Activated T-helper 17 cell treated with anti-CD3 and anti-CD28 coated beads, Interleukin-2, amount 50 U/mL, for 72 hours (primary cell): ENCODE measurements at regions not wholly inside any gene's neighbourhood (a gene's known extent, or its start where the extent isn't known, plus 50 kb on each side); places are given as distances from the start of the nearest gene placed in this dataset.
"Not testable (repeated sequence)": the region's sequence is repeated elsewhere in the genome, so short reads cannot be mapped to it uniquely, and the experiment has no call there.

ENCODE experiments used
- ATAC-seq: fragments of 150-1000 bp; cut with Tn5 transposase; replicated peaks from 2 replicates; pipeline ENCODE4 v1.10.0; 2021; ENCODE audit warnings: mild to moderate bottlenecking, moderate library complexity
- H3K27ac Mint-ChIP-seq: one replicate; pipeline ENCODE4 v1.8.0; 2022; ENCODE audit warnings: mixed read lengths
- H3K27me3 Mint-ChIP-seq: one replicate; pipeline ENCODE4 v1.8.0; 2022; ENCODE audit warnings: mixed read lengths
- H3K36me3 Mint-ChIP-seq: one replicate; pipeline ENCODE4 v1.8.0; 2022; ENCODE audit warnings: low read depth, mild to moderate bottlenecking, mixed read lengths
- H3K4me1 Mint-ChIP-seq: one replicate; pipeline ENCODE4 v1.8.0; 2022; ENCODE audit warnings: mixed read lengths
- H3K4me3 Mint-ChIP-seq: one replicate; pipeline ENCODE4 v1.8.0; 2022; ENCODE audit warnings: mild to moderate bottlenecking, mixed read lengths
- H3K9me3 Mint-ChIP-seq: one replicate; pipeline ENCODE4 v1.8.0; 2022; ENCODE audit warnings: mixed read lengths

GRCh38 chr5:92713335-92713743 is 867.7 kb downstream of the NR2F1-AS1 start:
- H3K9me3 Mint-ChIP-seq: no peaks in the 10 kb centered on the region
- H3K36me3 Mint-ChIP-seq: no peaks in the 10 kb centered on the region
- H3K27me3 Mint-ChIP-seq: no peaks in the 10 kb centered on the region
- H3K4me1 Mint-ChIP-seq: no peaks in the 10 kb centered on the region
- H3K4me3 Mint-ChIP-seq: no peak overlapping the region
- no peak for ATAC-seq
- no peak overlapping the region for H3K27ac Mint-ChIP-seq

GRCh38 chr5:92711956-92712355 is 869.1 kb downstream of the NR2F1-AS1 start:
- Mint-ChIP-seq H3K36me3 (no peaks in the 10 kb centered on the region), H3K27ac (no peak overlapping the region), H3K4me3 (no peak overlapping the region), H3K27me3 (no peaks in the 10 kb centered on the region), H3K4me1 (no peaks in the 10 kb centered on the region), H3K9me3 (no peaks in the 10 kb centered on the region)
- no peak for ATAC-seq

GRCh38 chr5:92704590-92704989 is 876.4 kb downstream of the NR2F1-AS1 start:
- Mint-ChIP-seq H3K36me3 (no peaks in the 10 kb centered on the region), H3K27ac (no peak overlapping the region), H3K9me3 (no peaks in the 10 kb centered on the region), H3K4me3 (no peak overlapping the region), H3K4me1 (no peaks in the 10 kb centered on the region), H3K27me3 (no peaks in the 10 kb centered on the region)
- no peak for ATAC-seq

GRCh38 chr5:92703976-92704375 is 877.0 kb downstream of the NR2F1-AS1 start:
- Mint-ChIP-seq H3K4me3 (no peak overlapping the region), H3K9me3 (no peaks in the 10 kb centered on the region), H3K27ac (no peak overlapping the region), H3K36me3 (no peaks in the 10 kb centered on the region), H3K4me1 (no peaks in the 10 kb centered on the region), H3K27me3 (no peaks in the 10 kb centered on the region)
- no peak for ATAC-seq

GRCh38 chr5:92695123-92696003 is 885.7 kb downstream of the NR2F1-AS1 start:
- Mint-ChIP-seq H3K36me3 (no peaks in the 10 kb centered on the region), H3K4me1 (no peaks in the 10 kb centered on the region), H3K9me3 (peaks cover 6% of the 10 kb centered on the region), H3K27me3 (no peaks in the 10 kb centered on the region), H3K4me3 (no peak overlapping the region), H3K27ac (no peak overlapping the region)
- ATAC-seq: no peak

GRCh38 chr5:92694067-92694466 is 887.0 kb downstream of the NR2F1-AS1 start:
- Mint-ChIP-seq H3K4me3 (no peak overlapping the region), H3K27me3 (no peaks in the 10 kb centered on the region), H3K9me3 (peaks cover 6% of the 10 kb centered on the region), H3K4me1 (no peaks in the 10 kb centered on the region), H3K36me3 (no peaks in the 10 kb centered on the region), H3K27ac (no peak overlapping the region)
- ATAC-seq: no peak

- H3K36me3 Mint-ChIP-seq, H3K4me3 Mint-ChIP-seq, ATAC-seq, H3K27me3 Mint-ChIP-seq, H3K4me1 Mint-ChIP-seq, H3K27ac Mint-ChIP-seq, H3K9me3 Mint-ChIP-seq: not testable (repeated sequence)
Observed at GRCh38 chr5:92691955-92692354, 889.1 kb downstream of the NR2F1-AS1 start.

GRCh38 chr5:92687821-92688722 is 892.9 kb downstream of the NR2F1-AS1 start:
- no peaks in the 10 kb centered on the region for H3K36me3 Mint-ChIP-seq
- no peak for ATAC-seq
- H3K27ac Mint-ChIP-seq: no peak overlapping the region

GRCh38 chr5:92678640-92679039 is 902.4 kb downstream of the NR2F1-AS1 start:
- H3K36me3 Mint-ChIP-seq: no peaks in the 10 kb centered on the region
- no peaks in the 10 kb centered on the region for H3K4me1 Mint-ChIP-seq
- H3K27me3 Mint-ChIP-seq: no peaks in the 10 kb centered on the region
- peaks cover 5% of the 10 kb centered on the region for H3K9me3 Mint-ChIP-seq
- ATAC-seq: no peak
- no peak overlapping the region for H3K4me3 Mint-ChIP-seq
- H3K27ac Mint-ChIP-seq: no peak overlapping the region

More at GRCh38 chr5:92687821-92688722, 892.9 kb downstream of the NR2F1-AS1 start:
- Mint-ChIP-seq H3K9me3 (peaks cover 16% of the 10 kb centered on the region), H3K4me3 (no peak overlapping the region), H3K27me3 (no peaks in the 10 kb centered on the region), H3K4me1 (no peaks in the 10 kb centered on the region)

GRCh38 chr5:92676215-92677165 is 904.5 kb downstream of the NR2F1-AS1 start:
- Mint-ChIP-seq H3K4me3 (no peak overlapping the region), H3K4me1 (no peaks in the 10 kb centered on the region), H3K36me3 (no peaks in the 10 kb centered on the region), H3K27me3 (no peaks in the 10 kb centered on the region), H3K27ac (no peak overlapping the region), H3K9me3 (no peaks in the 10 kb centered on the region)
- ATAC-seq: no peak

GRCh38 chr5:92674321-92674720 is 906.7 kb downstream of the NR2F1-AS1 start:
- no peaks in the 10 kb centered on the region for H3K4me1 Mint-ChIP-seq
- ATAC-seq: no peak
- H3K27me3 Mint-ChIP-seq: no peaks in the 10 kb centered on the region
- no peaks in the 10 kb centered on the region for H3K9me3 Mint-ChIP-seq
- no peak overlapping the region for H3K27ac Mint-ChIP-seq
- H3K4me3 Mint-ChIP-seq: no peak overlapping the region
- no peaks in the 10 kb centered on the region for H3K36me3 Mint-ChIP-seq

- H3K9me3 Mint-ChIP-seq: peaks cover 8% of the 10 kb centered on the region
- H3K4me1 Mint-ChIP-seq: no peaks in the 10 kb centered on the region
- H3K27me3 Mint-ChIP-seq: no peaks in the 10 kb centered on the region
- no peak for ATAC-seq
- no peak overlapping the region for H3K4me3 Mint-ChIP-seq
- H3K27ac Mint-ChIP-seq: no peak overlapping the region
- no peaks in the 10 kb centered on the region for H3K36me3 Mint-ChIP-seq
Observed at GRCh38 chr5:92665506-92665905, 915.5 kb downstream of the NR2F1-AS1 start.

- Mint-ChIP-seq H3K27me3 (no peaks in the 10 kb centered on the region), H3K4me3 (no peak overlapping the region), H3K9me3 (peaks cover 8% of the 10 kb centered on the region), H3K27ac (no peak overlapping the region), H3K4me1 (no peaks in the 10 kb centered on the region), H3K36me3 (no peaks in the 10 kb centered on the region)
- no peak for ATAC-seq
Observed at GRCh38 chr5:92662741-92663140, 918.3 kb downstream of the NR2F1-AS1 start.

GRCh38 chr5:92659246-92659645 is 921.8 kb downstream of the NR2F1-AS1 start:
- Mint-ChIP-seq H3K9me3 (peaks cover 12% of the 10 kb centered on the region), H3K4me1 (no peaks in the 10 kb centered on the region), H3K4me3 (no peak overlapping the region), H3K27ac (no peak overlapping the region), H3K36me3 (no peaks in the 10 kb centered on the region), H3K27me3 (no peaks in the 10 kb centered on the region)
- ATAC-seq: no peak
